ENCODE measurements at regions not wholly inside any gene's neighbourhood (a gene's known extent, or its start where the extent isn't known, plus 50 kb on each side); places are given as distances from the start of the nearest gene placed in this dataset.

DNA sequence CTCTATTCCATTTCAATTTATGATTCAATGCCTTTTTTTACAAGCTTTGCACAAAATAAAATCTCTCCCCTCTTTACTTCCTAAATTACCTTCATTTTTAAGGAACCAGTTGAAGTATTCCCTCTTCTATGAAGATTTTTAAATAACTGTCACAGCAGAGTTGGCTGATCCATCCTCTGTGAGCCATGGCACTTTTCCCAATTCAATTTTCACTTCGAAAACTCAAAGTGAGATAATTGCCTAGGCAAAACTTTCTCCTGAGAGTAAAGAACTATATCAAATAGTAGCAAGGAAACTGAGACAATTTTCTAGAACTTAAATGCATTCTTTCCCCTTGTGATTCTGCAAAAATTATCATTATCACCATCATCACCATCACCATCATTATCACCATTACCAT is 259.9 kb upstream of the ARHGAP20 start:
- TF ChIP-seq EZH2 (IDR thresholded peaks at IDR 0.05) (no peak), POLR2AphosphoS5 (IDR thresholded peaks at IDR 0.05; ENCODE audit: borderline replicate concordance, low read depth, low read length) (no peak)

All from SK-N-MC (cell line).